Heart left ventricle (tissue), 16 donors: ENCODE measurements at regions not wholly inside any gene's neighbourhood (a gene's known extent, or its start where the extent isn't known, plus 50 kb on each side); places are given as distances from the start of the nearest gene placed in this dataset.

Experiments used
- ATAC-seq, 4 donors: fragments of 200-7000 bp; cut with Tn5 transposase; one replicate each; pipeline ENCODE4 v1.9.1; 2020 to 2022; ENCODE audit warnings: moderate library complexity in 4 of 4, mild to moderate bottlenecking in 3 of 4, moderate number of reproducible peaks in 1 of 4
- DNase-seq, 5 donors: peaks; one replicate each; pipeline ENCODE4 v3.0.0-alpha.2; 2020
- H3K27ac ChIP-seq, 12 donors: fragments of 200-600 bp; sonication (generic) in 4 of 12; one replicate each; pipeline versions ENCODE4 v1.5.0 to v1.8.0; 2016 to 2022; ENCODE audit warnings: mild to moderate bottlenecking in 2 of 12
- H3K27me3 ChIP-seq, 9 donors: fragments of 200-600 bp; sonication (generic) in 2 of 9; one replicate each; pipeline versions ENCODE4 v1.5.1 to v1.8.0; 2016 to 2022; ENCODE audit warnings: mild to moderate bottlenecking in 3 of 9
- H3K36me3 ChIP-seq, 9 donors: fragments of 200-600 bp; sonication (generic) in 2 of 9; one replicate each; pipeline versions ENCODE4 v1.5.0 to v1.8.0; 2018 to 2022; ENCODE audit warnings: mild to moderate bottlenecking in 2 of 9
- H3K4me1 ChIP-seq, 12 donors: fragments of 200-600 bp; sonication (generic) in 4 of 12; one replicate each; pipeline versions ENCODE4 v1.5.0 to v1.8.0; 2016 to 2022; ENCODE audit warnings: mild to moderate bottlenecking in 3 of 12
- H3K4me3 ChIP-seq, 12 donors: fragments of 200-600 bp; sonication (generic) in 4 of 12; one replicate each; pipeline versions ENCODE4 v1.5.0 to v1.8.0; 2017 to 2022; ENCODE audit warnings: mild to moderate bottlenecking in 9 of 12, moderate library complexity in 4 of 12
- H3K9me3 ChIP-seq, 12 donors: fragments of 200-600 bp; sonication (generic) in 4 of 12; one replicate each; pipeline versions ENCODE4 v1.5.0 to v1.8.0; 2016 to 2022; ENCODE audit warnings: mild to moderate bottlenecking in 1 of 12
- CTCF ChIP-seq, 12 donors: fragments of 200-600 bp; sonication (generic) in 4 of 12; IDR thresholded peaks; one replicate each; pipeline versions ENCODE4 v1.5.0 to v1.8.0; 2018 to 2022; ENCODE audit warnings: antibody characterized with exemption in 12 of 12, mild to moderate bottlenecking in 5 of 12
- POLR2A ChIP-seq, 2 donors: fragments of 450-650 bp; IDR thresholded peaks; one replicate each; pipeline ENCODE4 v1.6.1; 2017; ENCODE audit warnings: antibody characterized with exemption in 2 of 2, mild to moderate bottlenecking in 2 of 2, moderate library complexity in 2 of 2
- WGBS, 4 donors: extraction: QIAGEN DNeasy Blood & Tissue Kit in 2 of 4; methylation state at CpG; one replicate each; pipeline versions ENCODE4 v1.1.5 to v1.1.7; 2013 to 2018; 5-methylcytosine and 5-hydroxymethylcytosine counted together
- intact Hi-C, 10 donors: fragments of 100-400 bp; cut with DNase I; formaldehyde crosslinking; loops; one replicate each; pipeline versions ENCODE4 v1.11.1 to v1.14.2; 2022
- donor health status: ischemic (EF 13 %, LVEDD 7.1; RV severe dilation, severe dysfunction).
- donor health status: healthy with polysubstance abuse.
- donor health status: DM: no; HTN: yes; CAD: no.
- donor health status: DM: no; HTN: no; CAD: no.
- donor health status: ischemic (EF 25% LVEDD 6.9; RV normal size, moderate dysfunction).
- donor health status: ischemic (EF 25% LVEDD 5.7; RV mildly dilated, moderate dysfunction).
- donor health status: healthy.
- donor health status: DM: yes; HTN: yes; CAD: no.
- donor health status: ischemic (EF 35%, LVEDD 5.7; RV mildly dilated, moderate dysfunction).
- donor health status: nonischemic (EF 11% LVEDD 7.7; RV severe dilation, severe dysfunction).
- donor health status: DM: yes; HTN: yes; CAD: no.
- donor health status: PGD.
- donor health status: ischemic (EF 29% LVEDD 5.4; RV normal size, mild dysfunction).
- donor health status: nonischemic (EF 23%, LVEDD 6.1; RV moderate dilation, normal function).

- Histone ChIP-seq H3K27ac (no peak overlapping the region), H3K4me3 (no peak overlapping the region), H3K27me3 (no peaks in the 10 kb centered on the region), H3K4me1 (peaks cover 2 to 72% (median 40%) of the 10 kb centered on the region in 12 donors), H3K9me3 (no peaks in the 10 kb centered on the region), H3K36me3 (no peaks in the 10 kb centered on the region)
- intact Hi-C loops, result loop anchor here in 9 of 10 donors (5.0 to 10.0 kb wide), 9 partner anchors 67 to 315 kb away; partner anchors contain the start of gene PALM2AKAP2 (in 1 of the 9)
- WGBS, 4 donors, result 19 to 42% (median 34%) methylated on average over 2 of the region's 2 CpGs
- ATAC-seq, result no peak
- no peak for TF ChIP-seq CTCF (IDR thresholded peaks at IDR 0.05)
- no peak for TF ChIP-seq POLR2A (IDR thresholded peaks at IDR 0.05)
- no peak for DNase-seq
These were observed 109.5 kb downstream of the PALM2AKAP2 start for GRCh38 chr9:109889456-109889855.

- intact Hi-C loops, result loop anchor here in 5 of 10 donors (5.0 to 10.0 kb wide), 5 partner anchors 76 to 652 kb away; partner anchors contain the start of gene PALM2AKAP2 (in 1 of the 5)
- no peak for ATAC-seq
- Histone ChIP-seq H3K36me3 (no peaks in the 10 kb centered on the region), H3K27me3 (no peaks in the 10 kb centered on the region), H3K4me1 (peaks cover 0 to 49% (median 11%) of the 10 kb centered on the region in 12 donors), H3K27ac (peak overlapping the region in 2 of 12 donors; percentile 26 to 50), H3K4me3 (no peak overlapping the region), H3K9me3 (no peaks in the 10 kb centered on the region)
- 74 to 75% (median 74%) methylated on average over 5 of the region's 5 CpGs for WGBS, 4 donors
- no peak for DNase-seq
- TF ChIP-seq POLR2A (IDR thresholded peaks at IDR 0.05) (no peak), CTCF (IDR thresholded peaks at IDR 0.05) (no peak)
These were observed 113.2 kb downstream of the PALM2AKAP2 start for GRCh38 chr9:109893241-109893640.

- no peak for TF ChIP-seq CTCF (IDR thresholded peaks at IDR 0.05)
- no peak for TF ChIP-seq POLR2A (IDR thresholded peaks at IDR 0.05)
- intact Hi-C loops, result loop anchor here in 5 of 10 donors (5.0 to 10.0 kb wide), 5 partner anchors 77 to 650 kb away; partner anchors contain the start of gene PALM2AKAP2 (in 1 of the 5)
- 94 to 98% (median 97%) methylated on average over 6 of the region's 6 CpGs for WGBS, 4 donors
- H3K9me3 ChIP-seq, result no peaks in the 10 kb centered on the region
- peak overlapping the region in 8 of 12 donors; percentile 16 to 61 (median 51) for H3K27ac ChIP-seq
- DNase-seq, result no peak
- no peaks in the 10 kb centered on the region for H3K36me3 ChIP-seq
- no peak for ATAC-seq
- H3K4me3 ChIP-seq, result no peak overlapping the region
- peaks cover 0 to 46% (median 9%) of the 10 kb centered on the region in 12 donors for H3K4me1 ChIP-seq
- H3K27me3 ChIP-seq, result no peaks in the 10 kb centered on the region
These were observed 114.5 kb downstream of the PALM2AKAP2 start for GRCh38 chr9:109894473-109894872.

DNA sequence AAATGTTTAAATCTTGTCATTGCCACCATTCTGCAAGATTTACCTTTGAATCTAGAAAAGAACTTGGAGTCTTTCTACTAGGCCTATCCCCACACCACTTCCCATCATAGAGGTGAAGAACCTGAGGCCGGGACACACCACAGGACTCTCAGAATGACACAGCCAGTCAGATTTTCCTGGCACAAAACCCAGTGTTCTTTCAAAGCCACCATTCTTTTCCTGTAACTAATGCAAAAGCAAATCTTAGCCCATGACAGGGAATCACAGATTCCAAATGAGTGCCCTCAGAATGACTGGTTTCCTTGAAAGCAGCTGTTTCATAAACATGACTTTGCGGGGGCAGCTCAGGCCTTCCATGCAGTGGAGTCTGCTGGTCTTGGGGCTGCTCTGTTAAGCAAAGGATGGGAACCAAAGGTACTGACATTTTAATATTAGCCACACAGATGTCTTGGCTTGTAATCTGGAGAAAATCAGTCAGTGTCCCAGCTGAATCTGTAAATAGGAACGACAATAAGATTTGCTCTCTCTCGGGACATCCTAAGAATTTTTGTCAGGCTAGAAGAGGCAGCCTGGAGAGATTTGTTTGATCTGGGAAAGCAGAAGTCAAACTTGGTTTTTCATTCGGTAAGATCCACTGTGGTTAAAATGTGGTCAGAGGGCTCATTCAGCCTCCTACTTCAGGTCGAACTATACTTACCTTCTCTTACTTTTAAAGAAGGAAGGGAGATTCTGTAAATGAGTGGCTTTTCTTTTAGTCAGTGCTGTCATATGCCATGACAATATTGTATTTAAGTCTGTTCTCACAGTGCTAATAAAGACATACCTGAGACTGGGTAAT lies 115.1 kb downstream of the PALM2AKAP2 start:
- peak; percentile 30 to 82 (median 64) for ATAC-seq

More for the DNA sequence above, 115.1 kb downstream of the PALM2AKAP2 start:
- 57 to 62% (median 58%) methylated on average over 6 of the region's 6 CpGs for WGBS, 4 donors
- intact Hi-C loops, result loop anchor here in 5 of 10 donors (5.0 to 10.0 kb wide), 5 partner anchors 78 to 650 kb away; partner anchors contain the start of gene PALM2AKAP2 (in 1 of the 5)
- Histone ChIP-seq H3K4me1 (peaks cover 0 to 41% (median 8%) of the 10 kb centered on the region in 12 donors), H3K27me3 (no peaks in the 10 kb centered on the region), H3K9me3 (no peaks in the 10 kb centered on the region), H3K4me3 (no peak overlapping the region), H3K36me3 (no peaks in the 10 kb centered on the region), H3K27ac (peak overlapping the region in 10 of 12 donors; percentile 16 to 61 (median 44))
- DNase-seq, result peak in 4 of 5 donors; percentile 32 to 61 (median 37)
- TF ChIP-seq POLR2A (IDR thresholded peaks at IDR 0.05) (no peak), CTCF (IDR thresholded peaks at IDR 0.05) (no peak)
